ENCODE measurements at regions not wholly inside any gene's neighbourhood (a gene's known extent, or its start where the extent isn't known, plus 50 kb on each side); places are given as distances from the start of the nearest gene placed in this dataset.

- no peak overlapping the region for H3K4me3 ChIP-seq
- no peaks in the 10 kb centered on the region for H3K4me1 ChIP-seq
- no peak for TF ChIP-seq CTCF (IDR thresholded peaks at IDR 0.05)
- H3K36me3 ChIP-seq = no peaks in the 10 kb centered on the region
- intact Hi-C loops (cut with DNase I) = no loop called here
- ATAC-seq (no peak), DNase-seq (no peak)
- no peak overlapping the region for H3K27ac ChIP-seq
- H3K27me3 ChIP-seq = no peaks in the 10 kb centered on the region
- H3K9me3 ChIP-seq = no peaks in the 10 kb centered on the region
Measured at GRCh38 chr20:12955611-12956010, 53.2 kb upstream of the SPTLC3 start.

DNA sequence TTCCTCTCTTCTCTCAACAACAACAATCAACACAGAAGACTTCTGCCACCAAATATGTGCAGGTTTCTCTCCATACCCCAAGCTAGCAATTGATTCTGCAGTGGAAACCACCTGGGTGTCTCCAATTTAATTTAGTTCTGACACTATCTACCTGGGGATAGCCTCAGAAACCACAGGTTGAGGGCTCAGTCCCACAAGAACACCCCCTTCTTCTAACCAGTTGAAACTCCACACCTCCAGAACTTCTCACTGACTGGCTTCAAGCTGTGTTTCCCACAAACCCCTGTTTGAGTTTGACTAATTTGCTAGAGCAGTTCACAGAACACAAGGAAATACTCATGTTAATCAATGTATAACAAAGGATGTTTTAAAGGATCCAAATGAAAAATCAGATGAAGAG, 52.5 kb upstream of the SPTLC3 start:
- no peaks in the 10 kb centered on the region for H3K4me1 ChIP-seq
- ATAC-seq = no peak
- intact Hi-C loops (cut with DNase I) = no loop called here
- no peaks in the 10 kb centered on the region for H3K27me3 ChIP-seq
- no peak for DNase-seq
- H3K4me3 ChIP-seq = no peak overlapping the region
- no peaks in the 10 kb centered on the region for H3K36me3 ChIP-seq
- no peaks in the 10 kb centered on the region for H3K9me3 ChIP-seq
- TF ChIP-seq CTCF (IDR thresholded peaks at IDR 0.05) = no peak
- H3K27ac ChIP-seq = no peak overlapping the region

- Histone ChIP-seq H3K4me3 (no peak overlapping the region), H3K27ac (no peak overlapping the region), H3K27me3 (no peaks in the 10 kb centered on the region), H3K4me1 (no peaks in the 10 kb centered on the region), H3K9me3 (no peaks in the 10 kb centered on the region), H3K36me3 (no peaks in the 10 kb centered on the region)
- intact Hi-C loops (cut with DNase I) = no loop called here
- DNase-seq = no peak
- ATAC-seq = no peak
- no peak for TF ChIP-seq CTCF (IDR thresholded peaks at IDR 0.05)
Measured at GRCh38 chr20:12957968-12958367, 50.8 kb upstream of the SPTLC3 start.
